WTC11 (cell line): ENCODE measurements at regions not wholly inside any gene's neighbourhood (a gene's known extent, or its start where the extent isn't known, plus 50 kb on each side); places are given as distances from the start of the nearest gene placed in this dataset.

Experiments
- ATAC-seq: fragments of 200-7000 bp; cut with Tn5 transposase; 2 replicates; pipeline ENCODE4 v1.10.0; 2021; ENCODE audit warnings: mild to moderate bottlenecking, moderate library complexity
- CTCF ChIA-PET: fragments of 300-600 bp; sonication (Branson Sonifier 250); formaldehyde crosslinking; loops from one replicate; lab custom pipeline; 2021; ENCODE audit warnings: antibody characterized with exemption; lab: Charles Lee
- POLR2A ChIA-PET: fragments of 350-600 bp; sonication (Branson Sonifier 250); formaldehyde crosslinking; loops from one replicate; lab custom pipeline; 2021; ENCODE audit warnings: antibody characterized with exemption; lab: Charles Lee
- DNase-seq: peaks from one replicate; pipeline ENCODE4 v3.0.0; 2021; ENCODE audit warnings: low spot score
- H3K27ac Mint-ChIP-seq: 2 replicates; pipeline ENCODE4 v1.8.0; 2021; ENCODE audit warnings: mixed read lengths
- H3K27me3 Mint-ChIP-seq: 2 replicates; pipeline ENCODE4 v1.8.0; 2021; ENCODE audit warnings: low read depth, mild to moderate bottlenecking, moderate library complexity, mixed read lengths
- H3K36me3 Mint-ChIP-seq: 2 replicates; pipeline ENCODE4 v1.8.0; 2021; ENCODE audit warnings: mixed read lengths
- H3K4me1 Mint-ChIP-seq: 2 replicates; pipeline ENCODE4 v1.8.0; 2022; ENCODE audit warnings: mixed read lengths
- H3K4me3 Mint-ChIP-seq: 2 replicates; pipeline ENCODE4 v1.8.0; 2021; ENCODE audit warnings: mild to moderate bottlenecking, moderate library complexity, mixed read lengths
- H3K9me3 Mint-ChIP-seq: 2 replicates; pipeline ENCODE4 v1.8.0; 2021; ENCODE audit warnings: mixed read lengths
- AFF4 ChIP-seq: sonication (generic); formaldehyde crosslinking; IDR thresholded peaks from 2 replicates; pipeline ENCODE4 v1.8.1; 2023; ENCODE audit warnings: mild to moderate bottlenecking, missing genetic modification reagents, borderline replicate concordance
- ATF6 ChIP-seq: sonication (generic); formaldehyde crosslinking; IDR thresholded peaks from 2 replicates; pipeline ENCODE4 v1.8.1; 2023; ENCODE audit warnings: mild to moderate bottlenecking, missing genetic modification reagents
- CBFB ChIP-seq: sonication (generic); formaldehyde crosslinking; IDR thresholded peaks from 2 replicates; pipeline ENCODE4 v1.8.1; 2022; ENCODE audit warnings: mild to moderate bottlenecking, low read depth, missing genetic modification reagents
- E2F1 ChIP-seq: sonication (generic); formaldehyde crosslinking; IDR thresholded peaks from 2 replicates; pipeline ENCODE4 v1.8.0; 2022; ENCODE audit warnings: mild to moderate bottlenecking, missing genetic modification reagents
- ESRRA ChIP-seq: sonication (generic); formaldehyde crosslinking; IDR thresholded peaks from 2 replicates; pipeline ENCODE4 v1.8.1; 2022; ENCODE audit warnings: mild to moderate bottlenecking, missing genetic modification reagents, borderline replicate concordance
- GABPB1 ChIP-seq: sonication (generic); formaldehyde crosslinking; IDR thresholded peaks from 2 replicates; pipeline ENCODE4 v1.8.1; 2023; ENCODE audit warnings: mild to moderate bottlenecking, missing genetic modification reagents
- GTF2I ChIP-seq: fragments of 250-450 bp; sonication (Bioruptor Pico); conservative IDR thresholded peaks from 2 replicates; pipeline ENCODE4 v1.4.0; 2021; ENCODE audit warnings: mild to moderate bottlenecking
- HMGA2 ChIP-seq: fragments of 250-450 bp; sonication (Bioruptor Pico); IDR thresholded peaks from 2 replicates; pipeline ENCODE4 v1.4.0; 2021; ENCODE audit warnings: mild to moderate bottlenecking, moderate library complexity
- JAZF1 ChIP-seq: fragments of 250-450 bp; sonication (Bioruptor Pico); IDR thresholded peaks from 2 replicates; pipeline ENCODE4 v1.9.0; 2021; ENCODE audit warnings: moderate library complexity, mild to moderate bottlenecking, inconsistent platforms
- MAX ChIP-seq: sonication (generic); formaldehyde crosslinking; IDR thresholded peaks from 2 replicates; pipeline ENCODE4 v1.8.0; 2022; ENCODE audit warnings: mild to moderate bottlenecking, missing genetic modification reagents
- NFATC4 ChIP-seq: fragments of 250-450 bp; sonication (Bioruptor Pico); IDR thresholded peaks from 2 replicates; pipeline ENCODE4 v1.9.0; 2021; ENCODE audit warnings: mild to moderate bottlenecking
- NFE2L1 ChIP-seq: sonication (generic); formaldehyde crosslinking; IDR thresholded peaks from 2 replicates; pipeline ENCODE4 v1.8.1; 2023; ENCODE audit warnings: missing genetic modification reagents
- OVOL2 ChIP-seq: fragments of 250-450 bp; sonication (Bioruptor Pico); IDR thresholded peaks from 2 replicates; pipeline ENCODE4 v1.9.0; 2021; ENCODE audit warnings: mild to moderate bottlenecking, borderline replicate concordance
- PREB ChIP-seq: sonication (generic); formaldehyde crosslinking; IDR thresholded peaks from 2 replicates; pipeline ENCODE4 v1.8.1; 2022; ENCODE audit warnings: mild to moderate bottlenecking, missing genetic modification reagents, moderate library complexity, borderline replicate concordance
- RELA ChIP-seq: sonication (generic); formaldehyde crosslinking; IDR thresholded peaks from 2 replicates; pipeline ENCODE4 v1.8.1; 2022; ENCODE audit warnings: missing genetic modification reagents, mild to moderate bottlenecking, borderline replicate concordance
- TEAD4 ChIP-seq: sonication (generic); formaldehyde crosslinking; IDR thresholded peaks from 2 replicates; pipeline ENCODE4 v1.8.0; 2022; ENCODE audit warnings: mild to moderate bottlenecking, missing genetic modification reagents

GRCh38 chr1:166390366-166391033, 223.7 kb upstream of the FAM78B start (continued):
- no peak for TF ChIP-seq AFF4 (CRISPR knock-in tag)
- TF ChIP-seq, all 79 proteins: peak for 0

- DNase-seq: no peak
- peaks cover 7% of the 10 kb centered on the region for H3K27me3 Mint-ChIP-seq
- ChIA-PET CTCF (no interaction called here), POLR2A (no interaction called here)
- H3K9me3 Mint-ChIP-seq: no peaks in the 10 kb centered on the region
- H3K4me3 Mint-ChIP-seq: no peak overlapping the region
- no peak for ATAC-seq
- H3K4me1 Mint-ChIP-seq: peaks cover 2% of the 10 kb centered on the region; the same call in 1 of the 2 replicates
- TF ChIP-seq CBFB (CRISPR knock-in tag): no peak
- no peak for TF ChIP-seq JAZF1
- TF ChIP-seq AFF4 (CRISPR knock-in tag): no peak
- TF ChIP-seq ATF6 (CRISPR knock-in tag): no peak
- TF ChIP-seq PREB (CRISPR knock-in tag): no peak
- no peak for TF ChIP-seq GABPB1 (CRISPR knock-in tag)
- no peak for TF ChIP-seq NFATC4 (CRISPR knock-in tag)
- no peak for TF ChIP-seq MAX (CRISPR knock-in tag)
- TF ChIP-seq E2F1 (CRISPR knock-in tag): no peak
- TF ChIP-seq NFE2L1 (CRISPR knock-in tag): no peak
- TF ChIP-seq GTF2I: no peak
- no peak for TF ChIP-seq ESRRA (CRISPR knock-in tag)
- TF ChIP-seq OVOL2 (CRISPR knock-in tag): no peak
- no peak for TF ChIP-seq RELA (CRISPR knock-in tag)
- no peak for TF ChIP-seq HMGA2 (CRISPR knock-in tag)
- no peak for TF ChIP-seq TEAD4 (CRISPR knock-in tag)
- TF ChIP-seq, all 79 proteins: peak for 0
- no peaks in the 10 kb centered on the region for H3K36me3 Mint-ChIP-seq
- no peak overlapping the region for H3K27ac Mint-ChIP-seq
These were observed 224.7 kb upstream of the FAM78B start for GRCh38 chr1:166391279-166392066.
